Tibial artery (tissue), 4 donors: ENCODE measurements at regions not wholly inside any gene's neighbourhood (a gene's known extent, or its start where the extent isn't known, plus 50 kb on each side); places are given as distances from the start of the nearest gene placed in this dataset.
"Not testable (repeated sequence)": the region's sequence is repeated elsewhere in the genome, so short reads cannot be mapped to it uniquely, and the experiment has no call there.

Source experiments
- DNase-seq, 2 donors: peaks; one replicate each; pipeline ENCODE4 v3.0.0-alpha.2; 2019
- H3K27ac ChIP-seq, 2 donors: fragments of 200-600 bp; sonication (generic) in 1 of 2; 1 replicate in 1 of 2; 2 replicates in 1 of 2; pipeline ENCODE4 v1.5.1; 2018 to 2019; ENCODE audit warnings: mild to moderate bottlenecking in 1 of 2
- H3K27me3 ChIP-seq, 2 donors: fragments of 200-600 bp; sonication (generic) in 1 of 2; one replicate each; pipeline versions ENCODE4 v1.5.1 to v1.6.0; 2016 to 2019
- H3K36me3 ChIP-seq, 3 donors: fragments of 200-600 bp; sonication (generic) in 2 of 3; one replicate each; pipeline ENCODE4 v1.5.1; 2016 to 2019; ENCODE audit warnings: mild to moderate bottlenecking in 2 of 3
- H3K4me1 ChIP-seq, 4 donors: fragments of 200-600 bp; sonication (generic) in 2 of 4; 1 replicate in 3 of 4; 2 replicates in 1 of 4; pipeline ENCODE4 v1.5.1; 2016 to 2019
- H3K4me3 ChIP-seq, 2 donors: fragments of 200-600 bp; sonication (generic) in 1 of 2; 1 replicate in 1 of 2; 2 replicates in 1 of 2; pipeline ENCODE4 v1.5.1; 2018 to 2019; ENCODE audit warnings: mild to moderate bottlenecking in 2 of 2
- H3K9me3 ChIP-seq, 3 donors: fragments of 200-600 bp; sonication (generic) in 1 of 3; one replicate each; pipeline ENCODE4 v1.5.1; 2016 to 2019
- CTCF ChIP-seq, 2 experiments: fragments of 200-600 bp in 1 of 2; fragments of 450-650 bp in 1 of 2; IDR thresholded peaks; one replicate each; pipeline ENCODE4 v1.5.1; 2017 to 2019; ENCODE audit warnings: antibody characterized with exemption in 2 of 2, mild to moderate bottlenecking in 1 of 2, moderate library complexity in 1 of 2
- intact Hi-C: fragments of 100-400 bp; cut with DNase I; formaldehyde crosslinking; loops from one replicate; pipeline ENCODE4 v1.15.0; 2023; ENCODE audit warnings: low total_unique reads

GRCh38 chr2:225270053-225270452 is 129.5 kb upstream of the NYAP2 start:
- Histone ChIP-seq H3K9me3 (no peaks in the 10 kb centered on the region), H3K27me3 (no peaks in the 10 kb centered on the region), H3K36me3 (no peaks in the 10 kb centered on the region), H3K27ac (no peak overlapping the region), H3K4me3 (no peak overlapping the region), H3K4me1 (no peaks in the 10 kb centered on the region)
- intact Hi-C loops, result no loop called here
- no peak for TF ChIP-seq CTCF (IDR thresholded peaks at IDR 0.05)
- DNase-seq, result no peak

- H3K27me3 ChIP-seq, result no peaks in the 10 kb centered on the region
- no peaks in the 10 kb centered on the region for H3K4me1 ChIP-seq
- intact Hi-C loops, result no loop called here
- H3K27ac ChIP-seq, result no peak overlapping the region
- no peak for DNase-seq
- no peaks in the 10 kb centered on the region for H3K9me3 ChIP-seq
- no peak overlapping the region for H3K4me3 ChIP-seq
- TF ChIP-seq CTCF (IDR thresholded peaks at IDR 0.05), result no peak
- H3K36me3 ChIP-seq, result no peaks in the 10 kb centered on the region
Observed at GRCh38 chr2:225254363-225254762, 145.1 kb upstream of the NYAP2 start.

DNA sequence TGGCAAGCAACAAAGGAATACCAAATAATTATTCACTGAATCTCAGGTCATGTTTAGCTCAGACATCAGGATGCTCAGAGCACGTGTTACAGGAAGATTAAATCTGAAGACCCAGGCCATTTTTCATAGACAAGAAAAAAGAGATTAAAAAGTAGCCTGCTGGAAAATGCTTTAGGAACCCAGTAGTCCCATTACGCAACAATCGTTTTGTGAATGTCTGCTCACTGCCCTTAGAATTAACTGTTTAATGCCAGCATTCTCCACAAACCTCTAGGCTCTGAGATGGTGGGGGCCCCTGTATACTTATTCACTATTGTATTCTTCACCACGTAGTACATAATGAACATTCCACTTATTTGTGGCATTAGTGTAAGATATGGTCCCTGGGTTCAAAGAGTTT is 154.6 kb upstream of the NYAP2 start:
- no peak for DNase-seq
- Histone ChIP-seq H3K27me3 (no peaks in the 10 kb centered on the region), H3K4me1 (no peaks in the 10 kb centered on the region), H3K36me3 (no peaks in the 10 kb centered on the region), H3K4me3 (no peak overlapping the region), H3K9me3 (no peaks in the 10 kb centered on the region), H3K27ac (no peak overlapping the region)
- no peak for TF ChIP-seq CTCF (IDR thresholded peaks at IDR 0.05)
- intact Hi-C loops, result no loop called here

- no peak overlapping the region for H3K4me3 ChIP-seq
- no peaks in the 10 kb centered on the region for H3K36me3 ChIP-seq
- no peaks in the 10 kb centered on the region for H3K27me3 ChIP-seq
- DNase-seq, result no peak
- TF ChIP-seq CTCF (IDR thresholded peaks at IDR 0.05), result no peak
- intact Hi-C loops, result no loop called here
- no peaks in the 10 kb centered on the region for H3K4me1 ChIP-seq
- no peaks in the 10 kb centered on the region for H3K9me3 ChIP-seq
- no peak overlapping the region for H3K27ac ChIP-seq
Observed at GRCh38 chr2:225236769-225237323, 162.7 kb upstream of the NYAP2 start.

GRCh38 chr2:225233234-225233633 is 166.3 kb upstream of the NYAP2 start:
- Histone ChIP-seq H3K4me3 (no peak overlapping the region), H3K27me3 (no peaks in the 10 kb centered on the region), H3K4me1 (no peaks in the 10 kb centered on the region), H3K27ac (no peak overlapping the region), H3K9me3 (no peaks in the 10 kb centered on the region), H3K36me3 (no peaks in the 10 kb centered on the region)
- no peak for TF ChIP-seq CTCF (IDR thresholded peaks at IDR 0.05)
- no peak for DNase-seq
- intact Hi-C loops, result no loop called here

- Histone ChIP-seq H3K27me3 (no peaks in the 10 kb centered on the region), H3K36me3 (no peaks in the 10 kb centered on the region), H3K27ac (no peak overlapping the region), H3K4me1 (no peaks in the 10 kb centered on the region), H3K4me3 (no peak overlapping the region), H3K9me3 (no peaks in the 10 kb centered on the region)
- no peak for DNase-seq
- TF ChIP-seq CTCF (IDR thresholded peaks at IDR 0.05), result no peak
- intact Hi-C loops, result no loop called here
Observed at GRCh38 chr2:225231900-225232299, 167.6 kb upstream of the NYAP2 start.

DNA sequence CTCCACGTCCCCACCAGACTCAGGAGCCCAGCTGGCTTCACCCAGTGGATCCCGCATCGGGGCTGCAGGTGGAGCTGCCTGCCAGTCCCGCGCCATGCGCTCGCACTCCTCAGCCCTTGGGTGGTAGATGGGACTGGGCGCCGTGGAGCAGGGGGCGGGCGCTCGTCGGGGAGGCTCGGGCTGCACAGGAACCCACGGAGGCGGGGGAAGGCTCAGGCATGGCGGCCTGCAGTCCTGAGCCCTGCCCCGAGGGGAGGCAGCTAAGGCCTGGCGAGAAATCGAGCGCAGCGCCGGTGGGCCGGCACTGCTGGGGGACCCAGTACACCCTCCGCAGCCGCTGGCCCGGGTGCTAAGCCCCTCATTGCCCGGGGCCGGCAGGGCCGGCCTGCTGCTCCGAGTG is 170.2 kb upstream of the NYAP2 start:
- DNase-seq, result not testable (repeated sequence)

More for the DNA sequence above, 170.2 kb upstream of the NYAP2 start:
- H3K9me3 ChIP-seq, H3K4me3 ChIP-seq, intact Hi-C loops, H3K27me3 ChIP-seq, H3K4me1 ChIP-seq, H3K36me3 ChIP-seq, H3K27ac ChIP-seq: not testable (repeated sequence)
